ENCODE measurements at regions not wholly inside any gene's neighbourhood (a gene's known extent, or its start where the extent isn't known, plus 50 kb on each side); places are given as distances from the start of the nearest gene placed in this dataset.

GRCh38 chr2:144270951-144271350, 249.0 kb downstream of the ZEB2 start:
- Histone ChIP-seq H3K27ac (ENCODE audit: low read depth in 1 of 2, low read length in 1 of 2) (no peak overlapping the region), H3K27me3 (ENCODE audit: control insufficient read depth in 2 of 2, insufficient read depth in 1 of 2, low read length in 1 of 2) (no peaks in the 10 kb centered on the region), H3K9me3 (ENCODE audit: control insufficient read depth in 2 of 2, insufficient read depth in 1 of 2, low read length in 1 of 2) (no peaks in the 10 kb centered on the region), H3K36me3 (ENCODE audit: control insufficient read depth in 2 of 2, insufficient read depth in 2 of 2, low read length in 1 of 2) (no peaks in the 10 kb centered on the region), H3K4me3 (ENCODE audit: low read length in 2 of 2) (no peak overlapping the region), H3K4me1 (ENCODE audit: control insufficient read depth in 2 of 2, insufficient read depth in 2 of 2, low read length in 2 of 2) (peaks cover 0 to 2% of the 10 kb centered on the region in 2 donors)
- DNase-seq (ENCODE audit: low read depth in 6 of 9, low spot score in 9 of 9): no peak
- WGBS: 100% methylated on average over 1 of the region's 1 CpG

- 96% methylated on average over 1 of the region's 1 CpG for WGBS
- Histone ChIP-seq H3K27me3 (ENCODE audit: control insufficient read depth in 2 of 2, insufficient read depth in 1 of 2, low read length in 1 of 2) (no peaks in the 10 kb centered on the region), H3K27ac (ENCODE audit: low read depth in 1 of 2, low read length in 1 of 2) (peak overlapping the region in 1 of 2 donors; percentile 27), H3K4me3 (ENCODE audit: low read length in 2 of 2) (no peak overlapping the region), H3K36me3 (ENCODE audit: control insufficient read depth in 2 of 2, insufficient read depth in 2 of 2, low read length in 1 of 2) (no peaks in the 10 kb centered on the region), H3K9me3 (ENCODE audit: control insufficient read depth in 2 of 2, insufficient read depth in 1 of 2, low read length in 1 of 2) (no peaks in the 10 kb centered on the region), H3K4me1 (ENCODE audit: control insufficient read depth in 2 of 2, insufficient read depth in 2 of 2, low read length in 2 of 2) (peaks cover 0 to 2% of the 10 kb centered on the region in 2 donors)
- DNase-seq (ENCODE audit: low read depth in 6 of 9, low spot score in 9 of 9): no peak
Measured at GRCh38 chr2:144268036-144268678, 251.8 kb downstream of the ZEB2 start.

GRCh38 chr2:144267239-144267638, 252.7 kb downstream of the ZEB2 start:
- no peaks in the 10 kb centered on the region for H3K27me3 ChIP-seq (ENCODE audit: control insufficient read depth in 2 of 2, insufficient read depth in 1 of 2, low read length in 1 of 2)
- DNase-seq (ENCODE audit: low read depth in 6 of 9, low spot score in 9 of 9): peak in 5 of 9 donors; percentile 6 to 53 (median 33)
- WGBS: 73% methylated on average over 2 of the region's 2 CpGs
- no peak overlapping the region for H3K27ac ChIP-seq (ENCODE audit: low read depth in 1 of 2, low read length in 1 of 2)
- H3K4me1 ChIP-seq (ENCODE audit: control insufficient read depth in 2 of 2, insufficient read depth in 2 of 2, low read length in 2 of 2): peaks cover 0 to 2% of the 10 kb centered on the region in 2 donors
- H3K4me3 ChIP-seq (ENCODE audit: low read length in 2 of 2): no peak overlapping the region
- no peaks in the 10 kb centered on the region for H3K36me3 ChIP-seq (ENCODE audit: control insufficient read depth in 2 of 2, insufficient read depth in 2 of 2, low read length in 1 of 2)
- H3K9me3 ChIP-seq (ENCODE audit: control insufficient read depth in 2 of 2, insufficient read depth in 1 of 2, low read length in 1 of 2): no peaks in the 10 kb centered on the region

- DNase-seq (ENCODE audit: low read depth in 6 of 9, low spot score in 9 of 9): no peak
- 100% methylated on average over 3 of the region's 3 CpGs for WGBS
Measured at GRCh38 chr2:144265654-144266053, 254.3 kb downstream of the ZEB2 start.

GRCh38 chr2:144261966-144262365, 258.0 kb downstream of the ZEB2 start:
- H3K9me3 ChIP-seq (ENCODE audit: control insufficient read depth in 2 of 2, insufficient read depth in 1 of 2, low read length in 1 of 2): peaks cover 0 to 6% of the 10 kb centered on the region in 2 donors
- no peak overlapping the region for H3K4me3 ChIP-seq (ENCODE audit: low read length in 2 of 2)
- H3K36me3 ChIP-seq (ENCODE audit: control insufficient read depth in 2 of 2, insufficient read depth in 2 of 2, low read length in 1 of 2): no peaks in the 10 kb centered on the region
- no peaks in the 10 kb centered on the region for H3K27me3 ChIP-seq (ENCODE audit: control insufficient read depth in 2 of 2, insufficient read depth in 1 of 2, low read length in 1 of 2)
- WGBS: 96% methylated on average over 2 of the region's 2 CpGs
- DNase-seq (ENCODE audit: low read depth in 6 of 9, low spot score in 9 of 9): no peak
- H3K27ac ChIP-seq (ENCODE audit: low read depth in 1 of 2, low read length in 1 of 2): no peak overlapping the region
- no peaks in the 10 kb centered on the region for H3K4me1 ChIP-seq (ENCODE audit: control insufficient read depth in 2 of 2, insufficient read depth in 2 of 2, low read length in 2 of 2)

More at GRCh38 chr2:144265654-144266053, 254.3 kb downstream of the ZEB2 start:
- peaks cover 0 to 2% of the 10 kb centered on the region in 2 donors for H3K4me1 ChIP-seq (ENCODE audit: control insufficient read depth in 2 of 2, insufficient read depth in 2 of 2, low read length in 2 of 2)
- no peaks in the 10 kb centered on the region for H3K36me3 ChIP-seq (ENCODE audit: control insufficient read depth in 2 of 2, insufficient read depth in 2 of 2, low read length in 1 of 2)
- H3K9me3 ChIP-seq (ENCODE audit: control insufficient read depth in 2 of 2, insufficient read depth in 1 of 2, low read length in 1 of 2): no peaks in the 10 kb centered on the region
- H3K27ac ChIP-seq (ENCODE audit: low read depth in 1 of 2, low read length in 1 of 2): no peak overlapping the region
- H3K4me3 ChIP-seq (ENCODE audit: low read length in 2 of 2): no peak overlapping the region
- no peaks in the 10 kb centered on the region for H3K27me3 ChIP-seq (ENCODE audit: control insufficient read depth in 2 of 2, insufficient read depth in 1 of 2, low read length in 1 of 2)

- 74% methylated on average over 2 of the region's 2 CpGs for WGBS
- Histone ChIP-seq H3K27me3 (ENCODE audit: control insufficient read depth in 2 of 2, insufficient read depth in 1 of 2, low read length in 1 of 2) (no peaks in the 10 kb centered on the region), H3K9me3 (ENCODE audit: control insufficient read depth in 2 of 2, insufficient read depth in 1 of 2, low read length in 1 of 2) (peaks cover 0 to 6% of the 10 kb centered on the region in 2 donors), H3K4me1 (ENCODE audit: control insufficient read depth in 2 of 2, insufficient read depth in 2 of 2, low read length in 2 of 2) (no peaks in the 10 kb centered on the region), H3K27ac (ENCODE audit: low read depth in 1 of 2, low read length in 1 of 2) (no peak overlapping the region), H3K36me3 (ENCODE audit: control insufficient read depth in 2 of 2, insufficient read depth in 2 of 2, low read length in 1 of 2) (no peaks in the 10 kb centered on the region), H3K4me3 (ENCODE audit: low read length in 2 of 2) (no peak overlapping the region)
- DNase-seq (ENCODE audit: low read depth in 6 of 9, low spot score in 9 of 9): peak in 2 of 9 donors; percentile 8 to 42
Measured at GRCh38 chr2:144261336-144261735, 258.6 kb downstream of the ZEB2 start.

GRCh38 chr2:144259332-144259731, 260.6 kb downstream of the ZEB2 start:
- Histone ChIP-seq H3K27ac (ENCODE audit: low read depth in 1 of 2, low read length in 1 of 2) (no peak overlapping the region), H3K9me3 (ENCODE audit: control insufficient read depth in 2 of 2, insufficient read depth in 1 of 2, low read length in 1 of 2) (peaks cover 0 to 11% of the 10 kb centered on the region in 2 donors), H3K36me3 (ENCODE audit: control insufficient read depth in 2 of 2, insufficient read depth in 2 of 2, low read length in 1 of 2) (peaks cover 0 to 3% of the 10 kb centered on the region in 2 donors), H3K27me3 (ENCODE audit: control insufficient read depth in 2 of 2, insufficient read depth in 1 of 2, low read length in 1 of 2) (no peaks in the 10 kb centered on the region), H3K4me3 (ENCODE audit: low read length in 2 of 2) (no peak overlapping the region), H3K4me1 (ENCODE audit: control insufficient read depth in 2 of 2, insufficient read depth in 2 of 2, low read length in 2 of 2) (no peaks in the 10 kb centered on the region)
- WGBS: 99% methylated on average over 6 of the region's 6 CpGs
- no peak for DNase-seq (ENCODE audit: low read depth in 6 of 9, low spot score in 9 of 9)

- over 99% methylated on average over 2 of the region's 2 CpGs for WGBS
- H3K9me3 ChIP-seq (ENCODE audit: control insufficient read depth in 2 of 2, insufficient read depth in 1 of 2, low read length in 1 of 2): peaks cover 2 to 17% of the 10 kb centered on the region in 2 donors
- no peak overlapping the region for H3K4me3 ChIP-seq (ENCODE audit: low read length in 2 of 2)
- peaks cover 0 to 3% of the 10 kb centered on the region in 2 donors for H3K36me3 ChIP-seq (ENCODE audit: control insufficient read depth in 2 of 2, insufficient read depth in 2 of 2, low read length in 1 of 2)
- no peak for DNase-seq (ENCODE audit: low read depth in 6 of 9, low spot score in 9 of 9)
- H3K27me3 ChIP-seq (ENCODE audit: control insufficient read depth in 2 of 2, insufficient read depth in 1 of 2, low read length in 1 of 2): no peaks in the 10 kb centered on the region
- no peak overlapping the region for H3K27ac ChIP-seq (ENCODE audit: low read depth in 1 of 2, low read length in 1 of 2)
- H3K4me1 ChIP-seq (ENCODE audit: control insufficient read depth in 2 of 2, insufficient read depth in 2 of 2, low read length in 2 of 2): no peaks in the 10 kb centered on the region
Measured at GRCh38 chr2:144258154-144258553, 261.8 kb downstream of the ZEB2 start.

GRCh38 chr2:144256996-144257707, 262.8 kb downstream of the ZEB2 start:
- no peaks in the 10 kb centered on the region for H3K4me1 ChIP-seq (ENCODE audit: control insufficient read depth in 2 of 2, insufficient read depth in 2 of 2, low read length in 2 of 2)
- DNase-seq (ENCODE audit: low read depth in 6 of 9, low spot score in 9 of 9): no peak
- 43% methylated on average over 1 of the region's 1 CpG for WGBS

More at GRCh38 chr2:144256996-144257707, 262.8 kb downstream of the ZEB2 start:
- Histone ChIP-seq H3K36me3 (ENCODE audit: control insufficient read depth in 2 of 2, insufficient read depth in 2 of 2, low read length in 1 of 2) (peaks cover 0 to 3% of the 10 kb centered on the region in 2 donors), H3K9me3 (ENCODE audit: control insufficient read depth in 2 of 2, insufficient read depth in 1 of 2, low read length in 1 of 2) (peaks cover 2 to 20% of the 10 kb centered on the region in 2 donors), H3K27me3 (ENCODE audit: control insufficient read depth in 2 of 2, insufficient read depth in 1 of 2, low read length in 1 of 2) (no peaks in the 10 kb centered on the region), H3K4me3 (ENCODE audit: low read length in 2 of 2) (no peak overlapping the region), H3K27ac (ENCODE audit: low read depth in 1 of 2, low read length in 1 of 2) (no peak overlapping the region)
